BLaER1 (cell line): ENCODE measurements at regions not wholly inside any gene's neighbourhood (a gene's known extent, or its start where the extent isn't known, plus 50 kb on each side); places are given as distances from the start of the nearest gene placed in this dataset.

Source experiments
- H3K27ac ChIP-seq: shearing (Covaris generic); formaldehyde crosslinking; 2 replicates; pipeline ENCODE4 v1.8.1; 2022
- H3K27me3 ChIP-seq: shearing (Covaris generic); formaldehyde crosslinking; 2 replicates; pipeline ENCODE4 v1.8.1; 2022
- H3K36me3 ChIP-seq: shearing (Covaris generic); formaldehyde crosslinking; 2 replicates; pipeline ENCODE4 v1.8.1; 2022
- H3K4me1 ChIP-seq: shearing (Covaris generic); formaldehyde crosslinking; 2 replicates; pipeline ENCODE4 v1.8.1; 2022
- H3K4me2 ChIP-seq: shearing (Covaris generic); formaldehyde crosslinking; 2 replicates; pipeline ENCODE4 v1.8.1; 2022
- H3K4me3 ChIP-seq: shearing (Covaris generic); formaldehyde crosslinking; 2 replicates; pipeline ENCODE4 v1.8.1; 2022
- H3K9ac ChIP-seq: shearing (Covaris generic); formaldehyde crosslinking; 2 replicates; pipeline ENCODE4 v1.8.1; 2022
- H3K9me3 ChIP-seq: shearing (Covaris generic); formaldehyde crosslinking; 2 replicates; pipeline ENCODE4 v1.8.1; 2022
- H4K20me1 ChIP-seq: shearing (Covaris generic); formaldehyde crosslinking; 2 replicates; pipeline ENCODE4 v1.8.1; 2022
- Cebpa-rat ChIP-seq: shearing (Covaris generic); IDR thresholded peaks from 2 replicates; pipeline ENCODE4 v1.8.1; 2022

DNA sequence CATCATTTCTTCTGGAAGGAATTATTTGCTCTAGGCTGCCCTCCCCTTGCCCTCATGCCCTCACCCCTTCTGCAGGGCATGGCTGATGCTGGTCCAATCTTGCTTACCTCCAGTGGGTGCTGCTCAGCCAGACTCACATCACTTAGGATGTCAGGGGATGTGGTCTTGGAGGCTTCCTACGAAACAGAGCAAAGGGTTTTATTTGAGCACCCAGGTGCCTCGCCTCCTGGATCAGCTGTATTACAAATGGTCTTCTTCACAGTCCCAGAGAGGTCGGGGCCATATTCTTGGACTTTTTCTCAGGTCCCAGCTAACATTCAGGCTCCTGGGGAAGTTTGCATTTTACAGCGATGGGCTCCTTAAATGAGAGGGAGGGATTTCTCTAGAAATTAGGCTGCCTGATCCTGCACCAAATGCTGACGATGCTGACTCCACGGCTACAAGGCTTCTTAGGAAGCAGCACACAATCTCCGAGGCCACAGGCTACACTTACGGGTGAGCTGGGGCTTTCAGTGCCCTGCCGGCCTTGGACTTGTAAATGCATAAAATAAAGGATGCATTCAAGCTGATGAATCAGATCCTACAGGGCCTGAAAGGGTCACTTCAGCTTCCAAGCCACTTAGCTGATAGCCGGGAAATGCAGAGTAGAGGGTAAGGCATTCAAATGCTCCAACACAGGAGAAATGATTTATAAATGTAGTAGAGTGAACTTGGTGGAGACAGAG is 159.8 kb upstream of the ECI2 start:
- H3K4me3 ChIP-seq = no peak overlapping the region
- no peak for TF ChIP-seq Cebpa-rat
- H3K27ac ChIP-seq = no peak overlapping the region
- H4K20me1 ChIP-seq = no peaks in the 10 kb centered on the region
- H3K36me3 ChIP-seq = no peaks in the 10 kb centered on the region
- no peak overlapping the region for H3K9ac ChIP-seq
- H3K4me2 ChIP-seq = no peak overlapping the region
- no peaks in the 10 kb centered on the region for H3K4me1 ChIP-seq
- no peaks in the 10 kb centered on the region for H3K27me3 ChIP-seq
- H3K9me3 ChIP-seq = peaks cover 14% of the 10 kb centered on the region

DNA sequence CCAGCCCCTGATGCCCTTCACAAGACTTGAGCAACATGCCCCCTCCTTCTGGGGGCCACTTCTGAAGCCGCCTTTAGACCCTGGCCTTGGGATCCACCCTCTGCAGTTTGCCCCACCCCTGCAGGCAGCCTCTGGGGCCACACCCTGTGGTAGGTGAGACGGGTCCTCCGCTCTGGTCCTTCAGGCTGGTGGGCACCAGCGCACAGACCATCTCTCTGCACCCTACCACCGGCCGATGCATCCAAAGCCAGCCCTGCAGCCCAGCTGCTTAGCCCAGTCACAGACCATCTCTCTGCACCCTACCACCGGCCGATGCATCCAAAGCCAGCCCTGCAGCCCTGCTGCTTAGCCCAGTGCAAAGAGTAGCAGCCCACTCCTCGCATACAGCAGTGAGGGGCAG is 159.3 kb upstream of the ECI2 start:
- no peak overlapping the region for H3K4me3 ChIP-seq
- peaks cover 14% of the 10 kb centered on the region for H3K9me3 ChIP-seq
- H4K20me1 ChIP-seq = no peaks in the 10 kb centered on the region
- no peaks in the 10 kb centered on the region for H3K27me3 ChIP-seq
- H3K4me2 ChIP-seq = no peak overlapping the region
- no peaks in the 10 kb centered on the region for H3K4me1 ChIP-seq
- no peak overlapping the region for H3K9ac ChIP-seq
- no peak for TF ChIP-seq Cebpa-rat
- H3K27ac ChIP-seq = no peak overlapping the region
- H3K36me3 ChIP-seq = no peaks in the 10 kb centered on the region

DNA sequence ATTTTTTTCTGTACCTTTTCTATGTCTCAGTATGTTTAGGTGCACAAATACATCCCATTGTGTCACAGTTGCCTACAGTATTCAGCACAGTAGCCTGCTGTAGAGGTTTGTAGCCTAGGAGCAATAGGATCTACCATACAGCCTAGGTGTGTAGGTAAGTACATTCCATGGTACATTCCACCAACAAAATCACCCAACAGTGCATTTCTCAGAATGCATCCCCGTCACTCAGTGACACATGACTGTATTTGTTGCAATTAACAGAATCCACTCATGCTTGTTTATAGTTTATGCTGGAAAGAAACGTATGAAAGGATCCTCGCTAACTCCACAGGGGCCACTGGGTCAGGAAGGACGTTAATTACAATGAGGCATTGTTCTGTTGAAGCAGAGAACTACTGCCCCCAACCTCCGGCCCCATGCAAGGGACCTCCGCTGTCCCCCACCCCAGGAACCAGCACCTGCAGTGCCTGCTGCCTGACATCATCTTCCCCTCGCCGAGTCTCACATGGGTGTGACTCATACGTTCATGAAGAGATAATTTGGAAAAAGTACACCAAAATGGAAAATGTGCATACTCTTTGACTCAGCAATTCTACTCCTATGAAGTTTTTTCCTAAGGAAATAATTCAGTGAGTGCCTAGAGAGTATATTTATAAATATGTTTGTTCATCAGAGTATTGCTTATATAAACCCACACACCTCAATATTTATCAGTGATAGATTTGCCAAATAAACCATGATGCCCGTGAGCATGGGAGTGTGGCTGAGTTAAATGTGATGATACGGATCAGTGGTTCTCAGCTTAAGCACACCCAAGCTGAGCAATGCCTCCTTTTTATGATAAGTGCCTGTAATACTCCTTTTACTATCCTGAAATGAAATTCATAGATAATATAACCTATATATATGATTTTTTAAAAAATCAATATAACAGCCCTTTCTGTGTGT is 156.4 kb upstream of the ECI2 start:
- H3K27me3 ChIP-seq = no peaks in the 10 kb centered on the region

DNA sequence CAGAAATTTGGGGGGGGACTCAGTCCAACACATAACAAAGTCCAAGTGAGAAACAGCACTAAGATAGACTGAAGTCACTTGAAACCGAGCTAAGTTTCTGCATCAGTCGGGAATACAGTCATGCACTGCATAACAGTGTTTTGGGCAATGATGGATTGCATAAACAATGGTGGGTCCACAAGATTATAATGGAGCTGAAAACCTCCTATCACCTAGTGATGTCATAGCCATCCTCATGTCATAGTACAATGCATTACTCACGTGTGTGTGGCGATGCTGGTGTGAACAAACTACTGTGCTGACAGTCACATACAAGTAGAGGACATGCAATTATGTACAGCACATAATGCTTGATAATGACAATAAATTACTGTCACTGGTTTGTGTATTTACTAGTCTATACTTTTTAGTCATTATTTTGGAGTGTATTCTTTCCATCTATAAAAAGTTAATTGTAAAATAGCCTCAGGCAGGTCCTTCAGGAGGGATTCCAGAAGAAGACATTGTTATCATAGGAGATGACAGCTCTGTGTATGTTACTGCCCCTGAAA is 154.5 kb upstream of the ECI2 start:
- no peak overlapping the region for H3K9ac ChIP-seq
- TF ChIP-seq Cebpa-rat = no peak
- no peaks in the 10 kb centered on the region for H3K36me3 ChIP-seq
- H3K4me2 ChIP-seq = no peak overlapping the region
- no peak overlapping the region for H3K27ac ChIP-seq
- no peaks in the 10 kb centered on the region for H3K27me3 ChIP-seq
- no peaks in the 10 kb centered on the region for H4K20me1 ChIP-seq
- no peak overlapping the region for H3K4me3 ChIP-seq
- no peaks in the 10 kb centered on the region for H3K9me3 ChIP-seq
- peaks cover 6% of the 10 kb centered on the region for H3K4me1 ChIP-seq

More for the DNA sequence above, 156.4 kb upstream of the ECI2 start:
- no peaks in the 10 kb centered on the region for H4K20me1 ChIP-seq
- H3K9ac ChIP-seq = no peak overlapping the region
- H3K4me1 ChIP-seq = peaks cover 3% of the 10 kb centered on the region
- no peak for TF ChIP-seq Cebpa-rat
- no peak overlapping the region for H3K4me3 ChIP-seq
- H3K4me2 ChIP-seq = no peak overlapping the region
- H3K36me3 ChIP-seq = no peaks in the 10 kb centered on the region
- no peak overlapping the region for H3K27ac ChIP-seq
- no peaks in the 10 kb centered on the region for H3K9me3 ChIP-seq

DNA sequence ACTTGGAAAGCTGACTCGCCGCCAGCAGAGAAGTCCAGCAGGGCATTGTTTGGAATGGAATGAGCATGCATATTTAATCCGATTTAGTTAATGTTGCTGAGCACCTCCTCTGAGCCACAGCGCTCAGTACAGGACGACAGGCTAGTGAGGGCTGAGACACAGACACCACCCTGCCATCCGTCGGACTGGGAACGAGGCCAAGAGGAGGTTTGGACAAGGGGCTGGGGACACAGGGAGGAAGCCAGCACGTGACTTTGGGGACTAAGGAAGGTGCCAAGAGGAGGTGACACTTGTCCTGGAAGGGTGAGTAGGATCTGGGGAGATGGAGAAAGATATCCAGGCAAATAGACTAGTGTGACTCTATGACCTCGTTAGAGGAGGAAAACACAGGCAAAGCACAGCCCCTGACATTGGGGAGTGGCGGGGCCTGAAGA is 152.5 kb upstream of the ECI2 start:
- Histone ChIP-seq H3K4me1 (peaks cover 6% of the 10 kb centered on the region), H3K9me3 (no peaks in the 10 kb centered on the region), H3K27me3 (no peaks in the 10 kb centered on the region), H3K4me3 (no peak overlapping the region), H3K4me2 (no peak overlapping the region), H3K9ac (no peak overlapping the region), H3K36me3 (no peaks in the 10 kb centered on the region), H4K20me1 (no peaks in the 10 kb centered on the region), H3K27ac (no peak overlapping the region)
- TF ChIP-seq Cebpa-rat = no peak

DNA sequence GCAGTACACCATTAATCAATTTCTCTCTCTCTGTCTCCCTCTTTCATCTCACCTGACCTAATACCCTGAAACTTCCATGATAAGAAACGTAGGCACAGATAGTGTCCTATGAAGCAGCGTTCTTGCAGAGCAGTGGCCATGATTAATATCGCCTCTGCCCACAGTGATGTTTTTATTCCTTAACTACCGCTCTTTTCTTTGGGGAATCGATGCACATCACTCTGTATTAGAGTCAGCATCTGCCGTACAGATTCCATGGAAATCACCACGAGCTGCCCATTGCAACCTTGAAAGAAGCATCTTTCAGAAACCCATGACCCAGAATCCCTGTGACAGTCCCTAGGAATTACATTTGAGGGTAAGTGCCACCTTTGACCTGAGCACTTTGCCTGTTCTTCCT is 152.0 kb upstream of the ECI2 start:
- Histone ChIP-seq H3K9ac (no peak overlapping the region), H3K4me3 (no peak overlapping the region), H3K9me3 (no peaks in the 10 kb centered on the region), H3K36me3 (no peaks in the 10 kb centered on the region), H3K4me2 (no peak overlapping the region), H3K4me1 (peaks cover 6% of the 10 kb centered on the region), H4K20me1 (no peaks in the 10 kb centered on the region), H3K27me3 (no peaks in the 10 kb centered on the region), H3K27ac (no peak overlapping the region)
- TF ChIP-seq Cebpa-rat = no peak

DNA sequence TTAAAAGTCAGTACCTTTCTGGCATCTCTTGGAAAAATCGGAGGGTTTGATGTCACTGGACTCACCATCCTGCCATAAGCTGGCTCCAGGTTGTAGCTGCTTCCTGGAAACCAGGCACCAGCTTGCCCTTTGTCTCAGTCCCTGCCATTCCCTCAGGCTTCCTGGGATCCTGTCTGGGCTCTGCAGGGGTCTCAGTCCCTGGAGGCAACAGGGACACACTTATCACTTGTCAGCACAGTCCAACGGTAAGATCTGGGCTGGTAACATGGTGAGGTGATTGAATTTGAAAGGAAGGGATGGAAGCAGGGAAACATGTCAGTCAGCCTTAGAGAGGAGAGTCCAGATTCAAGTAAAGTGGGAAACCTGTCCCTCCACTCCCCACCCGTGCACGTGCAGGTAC is 147.6 kb upstream of the ECI2 start:
- H3K4me2 ChIP-seq = no peak overlapping the region
- H3K27me3 ChIP-seq = no peaks in the 10 kb centered on the region
- no peaks in the 10 kb centered on the region for H4K20me1 ChIP-seq
- no peak for TF ChIP-seq Cebpa-rat
- H3K4me3 ChIP-seq = no peak overlapping the region
- H3K4me1 ChIP-seq = peaks cover 6% of the 10 kb centered on the region
- peaks cover 4% of the 10 kb centered on the region for H3K9me3 ChIP-seq
- H3K9ac ChIP-seq = no peak overlapping the region
- H3K27ac ChIP-seq = no peak overlapping the region
- no peaks in the 10 kb centered on the region for H3K36me3 ChIP-seq

DNA sequence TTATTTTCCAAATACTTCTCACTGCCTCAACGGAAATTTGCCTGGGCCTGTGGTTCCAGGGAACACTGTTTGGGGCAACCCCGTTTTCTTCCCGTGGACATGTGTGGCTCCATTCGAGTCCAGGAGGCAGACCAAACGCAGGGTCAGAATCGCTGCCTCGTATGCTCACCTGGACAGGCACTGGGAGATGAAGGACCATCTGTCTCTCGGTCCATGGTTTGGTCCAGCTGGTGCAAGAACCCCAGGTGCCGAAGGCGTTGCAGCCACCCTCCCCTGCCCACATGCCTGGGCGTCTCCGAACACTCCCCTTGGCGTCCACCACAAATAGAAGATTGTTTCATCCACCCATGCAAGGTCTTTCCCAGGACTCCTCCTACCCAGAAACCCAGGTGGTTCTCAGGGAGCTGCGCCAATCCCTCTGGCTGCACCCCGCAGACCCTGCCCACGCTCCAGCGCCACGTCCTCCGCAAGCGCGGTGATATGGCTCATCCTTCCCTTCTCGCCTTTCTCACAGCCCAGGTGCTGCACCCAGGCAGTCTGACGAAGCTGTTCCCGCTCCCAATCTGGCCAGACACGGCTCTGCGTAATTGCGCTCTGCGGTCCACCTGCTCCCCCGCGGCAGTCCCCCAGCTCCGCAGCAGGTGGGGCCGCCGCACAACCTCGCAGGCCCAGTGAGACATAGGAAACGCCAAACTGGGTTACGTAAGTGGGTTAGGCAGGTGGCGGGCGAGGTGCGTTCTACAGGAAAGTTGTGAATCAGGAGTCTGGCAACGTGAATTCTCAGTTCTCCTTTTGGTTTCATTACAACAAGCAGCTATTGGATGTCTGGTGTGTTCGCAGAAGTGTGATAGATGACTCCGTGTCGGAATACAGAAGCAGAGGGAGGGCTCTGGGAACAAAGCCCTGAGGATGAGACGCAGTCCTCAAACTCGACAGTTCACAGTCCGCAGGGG is 146.2 kb upstream of the ECI2 start:
- no peaks in the 10 kb centered on the region for H3K36me3 ChIP-seq
- H3K27me3 ChIP-seq = no peaks in the 10 kb centered on the region
- no peaks in the 10 kb centered on the region for H4K20me1 ChIP-seq
- no peak overlapping the region for H3K9ac ChIP-seq
- peaks cover 4% of the 10 kb centered on the region for H3K9me3 ChIP-seq
- H3K4me1 ChIP-seq = peaks cover 2% of the 10 kb centered on the region
- no peak for TF ChIP-seq Cebpa-rat
- no peak overlapping the region for H3K27ac ChIP-seq
- no peak overlapping the region for H3K4me2 ChIP-seq
- no peak overlapping the region for H3K4me3 ChIP-seq

DNA sequence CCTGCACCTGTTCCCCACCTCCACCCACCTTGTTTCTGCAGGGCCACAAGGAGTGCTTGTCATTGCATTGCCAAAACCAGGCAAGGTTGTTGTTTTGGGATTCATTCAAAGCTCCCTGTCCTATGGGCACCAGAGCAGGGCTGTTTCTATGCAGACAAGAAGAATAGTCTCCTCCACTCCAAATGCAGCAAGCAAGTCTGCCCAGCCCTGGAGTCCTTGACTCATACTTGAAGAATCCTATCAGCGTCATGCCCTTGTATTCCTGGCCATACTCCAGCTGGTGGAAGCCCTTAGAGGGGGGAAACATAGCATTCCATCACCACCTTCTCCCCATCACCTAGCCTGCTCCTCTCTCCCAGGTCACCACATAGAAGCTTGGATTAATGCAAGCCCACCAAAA is 145.3 kb upstream of the ECI2 start:
- H4K20me1 ChIP-seq = no peaks in the 10 kb centered on the region
- no peak overlapping the region for H3K27ac ChIP-seq
- H3K4me1 ChIP-seq = no peaks in the 10 kb centered on the region
- H3K4me2 ChIP-seq = no peak overlapping the region
- H3K4me3 ChIP-seq = no peak overlapping the region
- TF ChIP-seq Cebpa-rat = no peak
- no peaks in the 10 kb centered on the region for H3K36me3 ChIP-seq
- peaks cover 4% of the 10 kb centered on the region for H3K9me3 ChIP-seq
- H3K27me3 ChIP-seq = no peaks in the 10 kb centered on the region
- H3K9ac ChIP-seq = no peak overlapping the region
